Activated T-helper 2 cell treated with anti-CD3 and anti-CD28 coated beads, Interferon-gamma antibody, Interleukin-2, Interleukin-4, amounts not matched to agents 10 μg/mL and 5 μg/mL and 100 μg/mL, durations not matched to agents 14 hours and 24 hours and 36 hours (primary cell): ENCODE measurements at regions not wholly inside any gene's neighbourhood (a gene's known extent, or its start where the extent isn't known, plus 50 kb on each side); places are given as distances from the start of the nearest gene placed in this dataset.

ENCODE experiments used
- DNase-seq: peaks from one replicate; pipeline ENCODE4 v3.0.0; 2021; ENCODE audit warnings: low spot score
- H3K27ac Mint-ChIP-seq: one replicate; pipeline ENCODE4 v1.8.0; 2021; ENCODE audit warnings: mixed read lengths
- H3K27me3 Mint-ChIP-seq: one replicate; pipeline ENCODE4 v1.8.0; 2021; ENCODE audit warnings: low read depth, mixed read lengths
- H3K36me3 Mint-ChIP-seq: one replicate; pipeline ENCODE4 v1.8.0; 2021; ENCODE audit warnings: low read depth, mixed read lengths
- H3K4me1 Mint-ChIP-seq: one replicate; pipeline ENCODE4 v1.8.0; 2021; ENCODE audit warnings: low read depth, mixed read lengths
- H3K4me3 Mint-ChIP-seq: one replicate; pipeline ENCODE4 v1.8.0; 2021; ENCODE audit warnings: low read depth, mild to moderate bottlenecking, moderate library complexity, mixed read lengths
- H3K9me3 Mint-ChIP-seq: one replicate; pipeline ENCODE4 v1.8.0; 2021; ENCODE audit warnings: mixed read lengths
- intact Hi-C: fragments of 100-400 bp; cut with micrococcal nuclease; formaldehyde crosslinking; loops from one replicate; pipeline ENCODE4 v1.15.1; 2023

GRCh38 chr16:65509172-65509571 lies 387.3 kb upstream of the CDH11 start:
- no peaks in the 10 kb centered on the region for H3K27me3 Mint-ChIP-seq
- H3K4me1 Mint-ChIP-seq: no peaks in the 10 kb centered on the region
- DNase-seq: no peak
- intact Hi-C loops: no loop called here
- H3K9me3 Mint-ChIP-seq: peaks cover 46% of the 10 kb centered on the region
- no peak overlapping the region for H3K27ac Mint-ChIP-seq
- no peak overlapping the region for H3K4me3 Mint-ChIP-seq
- H3K36me3 Mint-ChIP-seq: no peaks in the 10 kb centered on the region

DNA sequence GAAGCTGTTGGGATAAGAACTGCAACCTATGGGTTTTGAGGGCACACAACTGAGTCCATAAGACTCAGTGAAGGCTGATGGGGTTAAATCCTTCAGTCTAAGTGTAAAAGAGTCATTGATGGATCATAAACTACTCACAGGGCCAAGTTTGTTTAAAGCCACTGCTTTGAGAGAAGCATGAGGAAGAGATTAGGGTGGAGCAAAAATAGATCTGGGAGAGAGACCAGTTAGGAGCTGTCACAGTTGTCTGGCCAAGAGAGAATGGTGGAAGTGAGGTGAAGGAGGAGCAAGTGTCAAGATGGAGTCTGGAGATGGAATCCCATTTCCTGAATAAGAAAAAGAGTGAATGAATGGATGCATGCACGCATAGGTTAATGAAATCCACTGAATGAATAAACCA lies 379.1 kb upstream of the CDH11 start:
- Mint-ChIP-seq H3K4me1 (no peaks in the 10 kb centered on the region), H3K9me3 (peaks cover 29% of the 10 kb centered on the region), H3K27me3 (no peaks in the 10 kb centered on the region), H3K36me3 (no peaks in the 10 kb centered on the region), H3K27ac (no peak overlapping the region), H3K4me3 (no peak overlapping the region)
- DNase-seq: no peak
- intact Hi-C loops: no loop called here

- Mint-ChIP-seq H3K4me3 (no peak overlapping the region), H3K9me3 (peaks cover 22% of the 10 kb centered on the region), H3K27me3 (no peaks in the 10 kb centered on the region), H3K27ac (no peak overlapping the region), H3K4me1 (no peaks in the 10 kb centered on the region), H3K36me3 (no peaks in the 10 kb centered on the region)
- no peak for DNase-seq
- intact Hi-C loops: no loop called here
Observed at GRCh38 chr16:65500007-65500406, 378.1 kb upstream of the CDH11 start.

- intact Hi-C loops: no loop called here
- no peak for DNase-seq
- H3K36me3 Mint-ChIP-seq: no peaks in the 10 kb centered on the region
- no peaks in the 10 kb centered on the region for H3K4me1 Mint-ChIP-seq
- H3K9me3 Mint-ChIP-seq: peaks cover 19% of the 10 kb centered on the region
- no peaks in the 10 kb centered on the region for H3K27me3 Mint-ChIP-seq
- no peak overlapping the region for H3K4me3 Mint-ChIP-seq
- no peak overlapping the region for H3K27ac Mint-ChIP-seq
Observed at GRCh38 chr16:65499566-65499965, 377.7 kb upstream of the CDH11 start.

DNA sequence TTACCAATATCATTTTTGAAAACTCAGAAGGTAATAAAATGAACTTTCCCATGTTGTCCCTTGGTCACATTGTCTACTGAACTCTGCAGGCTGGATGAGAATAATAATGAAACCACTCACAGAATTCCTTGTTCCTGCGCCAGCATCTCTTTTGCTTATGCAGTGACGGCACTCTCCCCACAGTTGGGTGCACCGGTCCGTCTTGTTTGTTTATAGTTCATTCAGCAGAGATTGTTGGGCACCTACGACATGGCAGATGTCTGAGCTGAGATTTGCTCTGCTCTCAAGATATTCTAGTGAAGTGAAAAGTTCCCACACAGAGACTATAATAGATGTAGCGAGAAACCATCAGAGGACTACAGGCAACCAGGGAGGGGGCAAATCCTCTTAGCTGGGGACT lies 375.7 kb upstream of the CDH11 start:
- no peak for DNase-seq
- H3K9me3 Mint-ChIP-seq: peaks cover 16% of the 10 kb centered on the region
- intact Hi-C loops: no loop called here
- H3K27ac Mint-ChIP-seq: no peak overlapping the region
- H3K27me3 Mint-ChIP-seq: no peaks in the 10 kb centered on the region
- no peaks in the 10 kb centered on the region for H3K36me3 Mint-ChIP-seq
- H3K4me3 Mint-ChIP-seq: no peak overlapping the region
- no peaks in the 10 kb centered on the region for H3K4me1 Mint-ChIP-seq

GRCh38 chr16:65495106-65495505 lies 373.2 kb upstream of the CDH11 start:
- Mint-ChIP-seq H3K9me3 (peaks cover 14% of the 10 kb centered on the region), H3K4me1 (no peaks in the 10 kb centered on the region), H3K4me3 (no peak overlapping the region), H3K27ac (no peak overlapping the region), H3K36me3 (no peaks in the 10 kb centered on the region), H3K27me3 (no peaks in the 10 kb centered on the region)
- intact Hi-C loops: no loop called here
- DNase-seq: no peak

DNA sequence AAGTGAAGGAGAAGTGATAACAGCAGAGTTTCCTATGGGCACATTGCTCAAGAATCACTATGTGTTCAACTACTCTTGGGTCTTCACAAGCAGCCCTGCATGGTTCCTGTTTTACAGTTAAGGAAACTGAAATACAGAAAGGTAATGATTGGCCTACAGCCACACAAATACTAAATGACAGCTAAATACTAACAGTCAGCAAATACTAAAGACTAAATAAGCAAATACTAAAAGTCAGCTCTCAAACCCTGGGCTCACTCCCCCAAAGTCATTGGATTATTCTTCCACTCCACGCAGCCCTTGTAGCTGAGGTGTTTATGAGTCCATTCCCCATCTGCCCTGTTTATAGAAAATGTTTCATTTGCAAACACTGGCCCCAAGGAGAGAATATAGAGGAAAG lies 372.7 kb upstream of the CDH11 start:
- Mint-ChIP-seq H3K27me3 (no peaks in the 10 kb centered on the region), H3K27ac (no peak overlapping the region), H3K4me1 (no peaks in the 10 kb centered on the region), H3K9me3 (peaks cover 12% of the 10 kb centered on the region), H3K36me3 (no peaks in the 10 kb centered on the region), H3K4me3 (no peak overlapping the region)
- intact Hi-C loops: no loop called here
- no peak for DNase-seq

DNA sequence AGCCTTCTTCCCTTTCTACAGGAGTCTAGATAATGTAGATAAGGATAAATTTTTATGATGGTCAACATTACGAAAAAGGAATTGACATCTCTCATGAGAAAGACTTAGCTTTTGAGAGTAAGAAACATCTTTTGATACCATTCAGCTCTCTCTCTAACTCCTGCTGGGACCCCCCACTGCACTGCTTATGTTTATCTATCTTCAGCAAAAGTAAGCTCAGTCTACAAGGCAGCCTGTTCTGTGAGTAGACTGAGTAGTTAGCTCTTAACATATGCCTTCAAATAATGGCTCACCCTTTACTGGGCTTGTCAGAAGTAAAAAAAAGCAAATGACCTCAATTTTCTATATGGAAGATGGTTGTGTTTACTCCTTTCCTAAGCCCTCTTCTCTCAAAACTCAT lies 372.2 kb upstream of the CDH11 start:
- H3K4me3 Mint-ChIP-seq: no peak overlapping the region
- peaks cover 11% of the 10 kb centered on the region for H3K9me3 Mint-ChIP-seq
- intact Hi-C loops: no loop called here
- H3K27ac Mint-ChIP-seq: no peak overlapping the region
- H3K36me3 Mint-ChIP-seq: no peaks in the 10 kb centered on the region
- DNase-seq: no peak
- no peaks in the 10 kb centered on the region for H3K27me3 Mint-ChIP-seq
- H3K4me1 Mint-ChIP-seq: no peaks in the 10 kb centered on the region

GRCh38 chr16:65490286-65490685 lies 368.4 kb upstream of the CDH11 start:
- no peaks in the 10 kb centered on the region for H3K4me1 Mint-ChIP-seq
- DNase-seq: no peak
- no peaks in the 10 kb centered on the region for H3K27me3 Mint-ChIP-seq
- H3K27ac Mint-ChIP-seq: no peak overlapping the region
- no peak overlapping the region for H3K4me3 Mint-ChIP-seq
- no peaks in the 10 kb centered on the region for H3K36me3 Mint-ChIP-seq
- intact Hi-C loops: no loop called here
- peaks cover 11% of the 10 kb centered on the region for H3K9me3 Mint-ChIP-seq

GRCh38 chr16:65489531-65490023 lies 367.7 kb upstream of the CDH11 start:
- intact Hi-C loops: no loop called here
- Mint-ChIP-seq H3K27ac (no peak overlapping the region), H3K4me1 (no peaks in the 10 kb centered on the region), H3K27me3 (no peaks in the 10 kb centered on the region), H3K9me3 (peaks cover 11% of the 10 kb centered on the region), H3K4me3 (no peak overlapping the region), H3K36me3 (no peaks in the 10 kb centered on the region)
- no peak for DNase-seq

GRCh38 chr16:65487231-65487630 lies 365.4 kb upstream of the CDH11 start:
- intact Hi-C loops: no loop called here
- Mint-ChIP-seq H3K4me3 (no peak overlapping the region), H3K9me3 (peaks cover 11% of the 10 kb centered on the region), H3K27ac (no peak overlapping the region), H3K36me3 (no peaks in the 10 kb centered on the region), H3K4me1 (no peaks in the 10 kb centered on the region), H3K27me3 (no peaks in the 10 kb centered on the region)
- no peak for DNase-seq

DNA sequence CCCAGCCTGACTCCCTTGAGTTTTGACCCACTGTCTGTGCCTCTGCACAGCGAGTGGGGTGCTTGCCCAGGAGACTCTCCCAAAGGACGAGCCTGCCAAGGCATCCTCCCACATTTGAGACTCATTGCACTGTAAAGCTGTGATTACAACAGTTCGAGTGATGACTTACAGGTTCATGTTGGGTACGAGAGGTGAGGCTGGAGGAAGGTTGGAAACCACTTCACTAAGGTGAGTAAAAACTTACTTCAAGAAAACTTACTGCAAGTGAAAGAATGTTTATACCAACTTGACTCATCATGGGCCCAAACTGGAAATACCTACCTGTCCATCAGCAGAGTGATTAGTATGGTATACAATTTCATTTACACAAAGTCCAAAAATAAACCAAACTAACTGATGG lies 360.1 kb upstream of the CDH11 start:
- Mint-ChIP-seq H3K4me1 (no peaks in the 10 kb centered on the region), H3K4me3 (no peak overlapping the region), H3K27me3 (no peaks in the 10 kb centered on the region), H3K36me3 (no peaks in the 10 kb centered on the region), H3K27ac (no peak overlapping the region), H3K9me3 (peaks cover 9% of the 10 kb centered on the region)
- intact Hi-C loops: no loop called here
- no peak for DNase-seq

GRCh38 chr16:65480281-65481091 lies 358.6 kb upstream of the CDH11 start:
- H3K9me3 Mint-ChIP-seq: peaks cover 11% of the 10 kb centered on the region
- no peak overlapping the region for H3K4me3 Mint-ChIP-seq
- DNase-seq: no peak
- H3K4me1 Mint-ChIP-seq: no peaks in the 10 kb centered on the region
- no peaks in the 10 kb centered on the region for H3K27me3 Mint-ChIP-seq
- H3K27ac Mint-ChIP-seq: no peak overlapping the region
- intact Hi-C loops: no loop called here
- H3K36me3 Mint-ChIP-seq: no peaks in the 10 kb centered on the region
